ENCODE measurements at regions not wholly inside any gene's neighbourhood (a gene's known extent, or its start where the extent isn't known, plus 50 kb on each side); places are given as distances from the start of the nearest gene placed in this dataset.
"Not testable (repeated sequence)": the region's sequence is repeated elsewhere in the genome, so short reads cannot be mapped to it uniquely, and the experiment has no call there.

DNA sequence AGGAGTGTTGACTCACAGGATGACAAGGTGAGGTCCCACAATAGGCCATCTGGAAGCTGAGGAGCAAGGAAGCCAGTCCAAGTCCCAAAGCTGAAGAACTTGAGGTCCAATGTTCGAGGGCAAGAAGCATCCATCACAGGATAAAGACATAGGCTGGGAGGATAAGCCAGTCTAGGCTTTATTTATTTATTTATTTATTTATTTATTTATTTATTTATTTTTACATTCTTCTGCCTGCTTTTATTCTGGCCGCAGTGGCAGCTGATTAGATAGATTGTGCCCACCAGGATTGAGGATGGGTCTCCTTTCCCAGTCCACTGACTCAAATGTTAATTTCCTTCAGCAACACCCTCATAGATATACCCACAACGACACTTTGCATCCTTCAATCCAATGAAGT, 472.2 kb upstream of the DPPA4 start:
- no peak for DNase-seq

GRCh38 chr3:109818081-109818480, 480.7 kb upstream of the DPPA4 start:
- no peak for DNase-seq

DNA sequence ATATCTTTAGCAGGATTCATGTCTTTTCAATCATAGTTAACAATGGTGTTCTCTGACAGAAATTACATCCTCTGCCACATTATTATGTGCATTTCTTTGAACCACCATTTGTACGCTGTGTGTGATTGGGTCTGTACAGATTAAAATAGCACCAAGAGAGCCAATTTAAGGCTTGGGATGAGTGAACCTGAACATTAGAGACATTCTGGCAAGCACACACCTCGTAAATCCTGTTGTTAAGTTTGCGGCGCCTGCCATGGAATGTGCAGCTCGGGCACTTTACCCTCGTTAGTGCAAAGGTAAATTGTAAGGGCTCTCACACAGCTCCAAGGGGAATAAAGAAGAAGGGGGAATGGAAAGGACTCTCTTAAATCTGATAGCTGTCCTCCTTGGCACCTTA, 482.4 kb upstream of the DPPA4 start:
- DNase-seq, result no peak

GRCh38 chr3:109825971-109826810, 488.8 kb upstream of the DPPA4 start:
- no peak for DNase-seq

GRCh38 chr3:109831403-109831802, 494.1 kb upstream of the DPPA4 start:
- no peak for DNase-seq

DNA sequence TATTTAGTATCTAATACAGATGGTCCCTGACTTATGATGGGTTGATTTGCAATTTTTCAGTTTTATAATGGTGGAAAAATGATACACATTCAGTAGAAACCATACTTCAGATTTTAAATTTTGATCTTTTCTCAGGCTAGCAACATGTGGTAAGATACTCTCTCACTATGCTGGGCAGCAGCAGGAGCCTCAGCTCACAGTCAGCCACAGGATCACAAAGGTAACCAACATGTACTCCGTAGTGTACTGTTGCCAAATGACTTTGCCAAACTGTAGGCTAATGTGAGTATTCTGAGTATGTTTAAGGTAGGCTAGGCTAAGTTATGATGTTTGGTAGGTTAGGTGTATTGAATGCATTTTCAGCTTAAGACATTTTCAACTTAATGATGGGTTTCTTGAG, 498.6 kb upstream of the DPPA4 start:
- DNase-seq, result no peak

DNA sequence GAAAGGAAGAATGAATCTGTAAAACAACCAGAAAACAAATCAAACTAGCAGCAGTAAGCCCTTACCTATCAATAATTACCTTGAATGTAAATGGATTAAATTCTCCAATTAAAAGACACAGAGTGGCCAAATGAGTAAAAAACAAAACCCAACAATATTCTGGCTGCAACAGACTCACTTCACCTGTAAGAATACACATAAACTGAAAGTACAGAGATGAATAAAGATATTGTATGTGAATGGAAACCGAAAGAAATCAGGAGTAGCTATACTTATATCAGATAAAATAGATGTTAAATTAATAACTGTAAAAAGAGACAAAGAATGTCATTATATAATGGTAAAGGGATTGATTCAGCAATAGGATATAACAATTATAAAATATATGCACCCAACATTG, 514.5 kb upstream of the DPPA4 start:
- DNase-seq, result no peak

GRCh38 chr3:109852283-109852682, 514.9 kb upstream of the DPPA4 start:
- no peak for DNase-seq

DNA sequence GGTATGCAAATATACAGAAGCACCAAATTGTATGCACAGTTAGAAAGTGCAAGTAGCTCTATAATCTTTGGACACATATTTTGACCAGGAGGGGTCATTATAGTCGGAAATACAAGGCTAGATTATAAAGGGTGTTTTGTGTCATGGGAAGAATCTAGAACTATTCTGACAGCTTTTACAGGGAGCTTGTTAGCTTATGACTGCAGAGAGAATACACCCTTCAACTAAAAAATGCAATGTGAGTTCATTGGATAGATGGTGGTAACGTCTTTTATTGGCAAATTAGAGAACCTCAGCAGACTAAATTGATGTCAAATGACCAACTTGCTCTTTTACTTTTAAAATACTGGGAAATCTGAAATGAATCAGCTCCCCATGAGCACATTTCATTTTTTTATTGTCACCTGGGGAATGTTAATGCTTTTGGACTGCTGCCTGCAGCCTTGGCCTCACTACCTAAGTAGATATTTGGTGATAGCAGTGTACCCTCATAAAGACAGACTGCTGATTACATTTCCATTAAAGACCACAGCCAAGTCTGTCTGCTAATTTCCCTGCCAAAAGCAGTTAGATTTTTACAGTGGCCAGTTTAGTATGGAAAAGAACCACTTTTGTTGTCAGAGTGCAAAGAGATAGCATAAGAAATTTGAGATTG, 515.9 kb upstream of the DPPA4 start:
- DNase-seq, result no peak

GRCh38 chr3:109863701-109864100, 526.4 kb upstream of the DPPA4 start:
- DNase-seq, result no peak

DNA sequence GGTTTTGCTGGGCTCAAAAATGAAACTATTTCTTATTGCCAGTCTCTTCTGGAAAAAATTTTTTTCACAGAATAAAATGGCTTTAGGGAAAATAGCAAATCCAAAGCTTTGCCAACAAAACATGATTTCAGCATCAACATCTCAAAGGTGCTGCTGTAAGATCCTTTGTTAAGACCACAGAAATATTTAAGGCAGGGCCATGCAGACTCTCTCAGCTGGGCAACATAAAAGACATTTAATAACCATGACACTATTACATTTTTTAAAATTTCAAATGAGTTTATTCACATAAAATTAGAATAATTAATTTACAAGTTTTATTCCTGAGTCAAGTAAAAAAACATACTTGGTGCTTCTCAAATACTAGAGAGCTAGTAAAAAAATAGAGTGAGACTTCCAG, 527.1 kb upstream of the DPPA4 start:
- DNase-seq, result no peak

GRCh38 chr3:109869586-109869985, 532.2 kb upstream of the DPPA4 start:
- DNase-seq, result no peak

- no peak for DNase-seq
Observed at GRCh38 chr3:109874896-109875708, 537.8 kb upstream of the DPPA4 start.

DNA sequence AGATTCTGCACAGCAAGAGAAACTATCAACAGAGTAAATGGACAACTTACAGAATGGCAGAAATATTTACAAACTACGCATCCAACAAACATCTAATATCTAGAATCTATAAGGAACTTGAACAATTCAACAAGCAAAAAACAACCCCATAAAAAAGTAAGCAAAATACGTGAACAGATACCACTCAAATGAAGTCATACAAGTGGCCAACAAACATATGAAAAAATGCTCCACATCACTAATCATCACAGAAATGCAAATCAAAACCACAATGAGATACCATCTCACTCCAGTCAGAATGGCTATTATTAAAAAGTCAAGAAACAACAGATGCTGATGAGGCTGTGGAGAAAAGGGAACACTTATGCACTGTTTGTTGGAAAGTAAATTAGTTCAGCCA, 540.3 kb upstream of the DPPA4 start:
- not testable (repeated sequence) for DNase-seq

GRCh38 chr3:109882144-109882543, 544.8 kb upstream of the DPPA4 start:
- DNase-seq, result no peak

GRCh38 chr3:109887293-109887692, 549.9 kb upstream of the DPPA4 start:
- no peak for DNase-seq

DNA sequence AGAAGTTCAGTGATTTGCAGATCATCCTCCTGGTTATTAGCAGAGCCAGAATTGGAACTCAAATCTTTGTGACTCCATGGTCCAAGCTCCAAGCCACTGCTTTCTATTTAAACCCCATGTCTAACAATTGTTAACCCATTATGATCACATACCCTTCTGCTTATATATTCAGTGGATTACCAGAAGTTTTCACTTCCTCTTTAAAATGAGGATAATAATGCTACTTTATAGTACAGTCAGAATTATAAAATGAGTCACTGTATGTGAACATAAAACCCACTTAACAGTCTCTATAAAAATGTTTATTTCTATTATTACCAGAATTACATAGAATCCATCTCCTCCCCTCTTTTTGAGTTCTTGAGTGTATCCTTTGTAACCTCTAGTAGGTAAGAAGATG, 550.7 kb upstream of the DPPA4 start:
- DNase-seq, result no peak

DNA sequence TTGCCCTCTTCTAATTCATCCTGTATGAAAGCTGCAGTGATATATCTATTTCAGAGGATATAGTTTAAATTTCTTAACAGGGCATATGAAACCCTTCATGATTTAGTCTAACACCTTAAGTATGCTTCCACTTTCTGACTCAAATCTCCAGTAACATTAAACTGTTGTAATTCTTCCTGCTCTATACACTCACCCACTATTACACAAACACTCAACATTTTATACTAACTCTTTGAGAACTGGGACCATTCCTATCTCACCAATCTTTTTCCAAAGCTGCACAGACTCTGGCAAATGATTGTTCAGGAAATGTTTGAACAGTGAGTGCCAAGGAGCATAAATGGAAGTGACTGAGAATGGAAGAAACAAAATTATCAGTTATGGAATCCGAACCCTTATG, 560.4 kb upstream of the DPPA4 start:
- DNase-seq, result no peak

- DNase-seq, result no peak
Observed at GRCh38 chr3:109899925-109900324, 562.6 kb upstream of the DPPA4 start.

DNA sequence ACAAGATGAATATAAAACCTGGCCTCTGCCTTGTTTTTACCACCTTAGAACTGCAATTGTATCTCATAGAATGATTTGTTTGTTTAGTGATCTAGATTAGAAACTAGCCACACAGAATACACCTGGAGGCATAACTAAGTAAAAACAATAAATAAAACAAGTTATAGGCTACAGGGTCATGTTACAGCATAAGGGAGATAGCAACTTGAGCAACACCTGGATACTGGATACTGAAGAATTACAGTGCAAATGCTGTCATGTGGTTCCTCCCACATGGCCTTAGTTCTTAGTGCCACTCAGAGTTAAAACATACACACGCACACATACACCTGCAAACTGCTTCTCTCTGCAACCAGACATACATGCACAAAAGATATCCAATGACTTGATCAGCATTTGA, 563.4 kb upstream of the DPPA4 start:
- DNase-seq, result no peak

DNA sequence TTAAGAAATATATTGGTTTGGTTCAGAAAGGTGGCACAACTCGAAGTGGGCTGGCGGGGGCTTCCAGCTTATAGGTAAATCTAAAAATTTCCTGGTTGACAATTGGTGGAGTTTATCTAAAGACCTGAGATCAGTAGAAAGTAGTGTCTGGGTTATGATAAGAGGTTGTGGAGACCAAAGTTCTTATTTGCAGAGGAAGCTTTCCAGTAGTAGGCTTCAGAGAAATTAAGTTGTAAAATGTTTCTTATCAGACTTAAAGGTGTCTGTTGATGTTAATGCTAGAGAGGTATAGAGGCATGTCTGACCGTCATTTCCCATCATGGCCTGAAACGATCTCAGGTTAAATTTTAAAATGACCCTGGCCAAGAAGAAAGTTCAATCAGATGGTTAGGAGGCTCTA, 565.2 kb upstream of the DPPA4 start:
- no peak for DNase-seq

DNA sequence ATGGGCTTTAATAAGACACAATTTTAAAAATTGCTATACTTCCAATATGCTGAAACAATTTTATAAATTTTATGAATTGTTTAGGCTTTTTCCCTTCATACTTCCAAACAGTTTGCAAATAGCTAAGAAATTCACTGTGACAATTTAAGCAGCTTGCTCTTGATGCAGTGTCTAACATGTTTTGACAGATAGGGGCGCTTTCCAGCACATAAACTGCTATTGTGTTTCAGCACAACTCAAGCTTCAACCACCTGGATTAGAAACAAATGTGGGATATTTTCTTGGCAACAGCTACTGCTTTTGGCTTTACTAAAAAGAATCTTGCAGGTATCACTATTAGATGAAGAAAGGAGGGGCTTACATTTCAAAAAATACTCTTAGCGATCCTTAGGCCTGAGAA, 565.8 kb upstream of the DPPA4 start:
- DNase-seq, result no peak

DNA sequence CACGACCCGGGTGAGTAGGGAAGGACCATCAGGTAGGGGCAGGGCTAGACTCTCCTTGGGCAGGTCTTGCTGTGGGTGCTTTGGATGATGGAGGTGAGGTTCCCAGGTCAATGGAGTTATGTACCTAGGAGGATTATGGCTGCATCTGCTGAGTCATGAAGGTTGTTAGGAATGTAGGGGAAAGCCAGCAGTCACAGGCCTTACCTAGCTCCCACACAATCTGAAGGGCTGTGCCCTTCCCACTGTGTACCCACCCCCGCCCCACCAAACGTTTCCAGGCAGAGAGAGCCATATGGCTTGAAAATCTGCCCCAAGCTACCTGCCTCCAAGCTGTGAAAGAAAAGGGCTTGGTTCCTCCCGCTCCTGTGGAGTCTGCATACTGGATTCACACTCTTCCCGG, 573.4 kb upstream of the DPPA4 start:
- no peak for DNase-seq

- no peak for DNase-seq
Observed at GRCh38 chr3:109918740-109919139, 581.4 kb upstream of the DPPA4 start.
